ENCODE measurements at regions not wholly inside any gene's neighbourhood (a gene's known extent, or its start where the extent isn't known, plus 50 kb on each side); places are given as distances from the start of the nearest gene placed in this dataset.
"Not testable (repeated sequence)": the region's sequence is repeated elsewhere in the genome, so short reads cannot be mapped to it uniquely, and the experiment has no call there.

GRCh38 chrX:85666471-85666870, 287.0 kb upstream of the POF1B start:
- Histone ChIP-seq H3K27me3 (replicated peaks) (no peaks in the 10 kb centered on the region), H3K27ac (no peak overlapping the region), H3K4me3 (ENCODE audit: low read depth, low read length) (no peak overlapping the region), H3K36me3 (replicated peaks) (no peaks in the 10 kb centered on the region)
- in situ Hi-C loops (cut with HindIII; ENCODE audit: low pct_ligation_motif_present, low sequenced_read_pairs): no loop called here
- DNase-seq: no peak
- TF ChIP-seq CTCF (IDR thresholded peaks at IDR 0.05; ENCODE audit: low read depth, low read length, missing control alignments): no peak

GRCh38 chrX:85663970-85664369, 284.5 kb upstream of the POF1B start:
- H3K27me3 ChIP-seq (replicated peaks); H3K36me3 ChIP-seq (replicated peaks); H3K4me3 ChIP-seq (ENCODE audit: low read depth, low read length); H3K27ac ChIP-seq; DNase-seq; in situ Hi-C loops (cut with HindIII; ENCODE audit: low pct_ligation_motif_present, low sequenced_read_pairs): not testable (repeated sequence)

- no peak for TF ChIP-seq CTCF (IDR thresholded peaks at IDR 0.05; ENCODE audit: low read depth, low read length, missing control alignments)
- no peak overlapping the region for H3K4me3 ChIP-seq (ENCODE audit: low read depth, low read length)
- in situ Hi-C loops (cut with HindIII; ENCODE audit: low pct_ligation_motif_present, low sequenced_read_pairs): no loop called here
These were observed 251.4 kb upstream of the POF1B start for GRCh38 chrX:85630901-85631300.

GRCh38 chrX:85627363-85627762, 247.9 kb upstream of the POF1B start:
- H3K4me3 ChIP-seq (ENCODE audit: low read depth, low read length): no peak overlapping the region
- TF ChIP-seq CTCF (IDR thresholded peaks at IDR 0.05; ENCODE audit: low read depth, low read length, missing control alignments): peak; percentile 37
- no peaks in the 10 kb centered on the region for H3K27me3 ChIP-seq (replicated peaks)
- DNase-seq: no peak
- in situ Hi-C loops (cut with HindIII; ENCODE audit: low pct_ligation_motif_present, low sequenced_read_pairs): no loop called here
- no peaks in the 10 kb centered on the region for H3K36me3 ChIP-seq (replicated peaks)
- no peak overlapping the region for H3K27ac ChIP-seq

More at GRCh38 chrX:85630901-85631300, 251.4 kb upstream of the POF1B start:
- DNase-seq: no peak
- no peaks in the 10 kb centered on the region for H3K27me3 ChIP-seq (replicated peaks)
- H3K27ac ChIP-seq: no peak overlapping the region
- no peaks in the 10 kb centered on the region for H3K36me3 ChIP-seq (replicated peaks)

GRCh38 chrX:85622635-85623034, 243.2 kb upstream of the POF1B start:
- in situ Hi-C loops (cut with HindIII; ENCODE audit: low pct_ligation_motif_present, low sequenced_read_pairs): no loop called here
- Histone ChIP-seq H3K36me3 (replicated peaks) (no peaks in the 10 kb centered on the region), H3K4me3 (ENCODE audit: low read depth, low read length) (no peak overlapping the region), H3K27ac (no peak overlapping the region), H3K27me3 (replicated peaks) (no peaks in the 10 kb centered on the region)
- TF ChIP-seq CTCF (IDR thresholded peaks at IDR 0.05; ENCODE audit: low read depth, low read length, missing control alignments): no peak
- DNase-seq: no peak

GRCh38 chrX:85620466-85620865, 241.0 kb upstream of the POF1B start:
- no peak for DNase-seq
- H3K27me3 ChIP-seq (replicated peaks): no peaks in the 10 kb centered on the region
- H3K27ac ChIP-seq: no peak overlapping the region
- TF ChIP-seq CTCF (IDR thresholded peaks at IDR 0.05; ENCODE audit: low read depth, low read length, missing control alignments): no peak
- in situ Hi-C loops (cut with HindIII; ENCODE audit: low pct_ligation_motif_present, low sequenced_read_pairs): no loop called here
- H3K36me3 ChIP-seq (replicated peaks): no peaks in the 10 kb centered on the region
- no peak overlapping the region for H3K4me3 ChIP-seq (ENCODE audit: low read depth, low read length)

Data from brain microvascular endothelial cell (primary cell).